ENCODE measurements at regions not wholly inside any gene's neighbourhood (a gene's known extent, or its start where the extent isn't known, plus 50 kb on each side); places are given as distances from the start of the nearest gene placed in this dataset.

- H3K9me3 ChIP-seq (ENCODE audit: insufficient read depth, low read length, severe bottlenecking) = peaks cover 12% of the 10 kb centered on the region
- no peak overlapping the region for H3K4me3 ChIP-seq (ENCODE audit: low read depth in 1 of 2, low read length in 2 of 2)
- H3K4me1 ChIP-seq (ENCODE audit: insufficient read depth, low read length) = no peaks in the 10 kb centered on the region
- no peak overlapping the region for H2AFZ ChIP-seq (ENCODE audit: low read depth, low read length)
- H3K79me2 ChIP-seq (ENCODE audit: insufficient read depth, low read length) = no peaks in the 10 kb centered on the region
- no peaks in the 10 kb centered on the region for H4K20me1 ChIP-seq (ENCODE audit: insufficient read depth, low read length)
- no peak for DNase-seq
- no peaks in the 10 kb centered on the region for H3K36me3 ChIP-seq (ENCODE audit: insufficient read depth, low read length)
- no peak overlapping the region for H3K27ac ChIP-seq (ENCODE audit: low read length)
- H3K4me2 ChIP-seq (ENCODE audit: insufficient read depth, low read length) = no peak overlapping the region
- TF ChIP-seq CTCF (IDR thresholded peaks at IDR 0.05; ENCODE audit: borderline replicate concordance, extremely low read depth, low read length, poor library complexity, severe bottlenecking) (no peak), EZH2 (IDR thresholded peaks at IDR 0.05; ENCODE audit: borderline replicate concordance, low read depth, low read length, severe bottlenecking) (no peak)
- H3K27me3 ChIP-seq (ENCODE audit: insufficient read depth, low read length, poor library complexity) = no peaks in the 10 kb centered on the region
- no peak overlapping the region for H3K9ac ChIP-seq (ENCODE audit: low read depth, low read length)
- ATAC-seq (ENCODE audit: insufficient read depth, low read depth) = no peak
Observed at GRCh38 chr10:6333973-6334372, 131.2 kb downstream of the PFKFB3 start.

- peaks cover 12% of the 10 kb centered on the region for H3K9me3 ChIP-seq (ENCODE audit: insufficient read depth, low read length, severe bottlenecking)
- H3K4me1 ChIP-seq (ENCODE audit: insufficient read depth, low read length) = no peaks in the 10 kb centered on the region
- H3K4me2 ChIP-seq (ENCODE audit: insufficient read depth, low read length) = no peak overlapping the region
- no peaks in the 10 kb centered on the region for H3K79me2 ChIP-seq (ENCODE audit: insufficient read depth, low read length)
- no peak for DNase-seq
- H4K20me1 ChIP-seq (ENCODE audit: insufficient read depth, low read length) = no peaks in the 10 kb centered on the region
- no peak for ATAC-seq (ENCODE audit: insufficient read depth, low read depth)
- H3K27ac ChIP-seq (ENCODE audit: low read length) = no peak overlapping the region
- no peaks in the 10 kb centered on the region for H3K27me3 ChIP-seq (ENCODE audit: insufficient read depth, low read length, poor library complexity)
- H3K9ac ChIP-seq (ENCODE audit: low read depth, low read length) = no peak overlapping the region
- H3K4me3 ChIP-seq (ENCODE audit: low read depth in 1 of 2, low read length in 2 of 2) = no peak overlapping the region
- H2AFZ ChIP-seq (ENCODE audit: low read depth, low read length) = no peak overlapping the region
- H3K36me3 ChIP-seq (ENCODE audit: insufficient read depth, low read length) = no peaks in the 10 kb centered on the region
- no peak for TF ChIP-seq EZH2 (IDR thresholded peaks at IDR 0.05; ENCODE audit: borderline replicate concordance, low read depth, low read length, severe bottlenecking)
- no peak for TF ChIP-seq CTCF (IDR thresholded peaks at IDR 0.05; ENCODE audit: borderline replicate concordance, extremely low read depth, low read length, poor library complexity, severe bottlenecking)
Observed at GRCh38 chr10:6336016-6336415, 133.3 kb downstream of the PFKFB3 start.

- no peaks in the 10 kb centered on the region for H3K79me2 ChIP-seq (ENCODE audit: insufficient read depth, low read length)
- no peak for ATAC-seq (ENCODE audit: insufficient read depth, low read depth)
- H3K4me2 ChIP-seq (ENCODE audit: insufficient read depth, low read length) = no peak overlapping the region
- no peaks in the 10 kb centered on the region for H3K36me3 ChIP-seq (ENCODE audit: insufficient read depth, low read length)
- no peak overlapping the region for H3K27ac ChIP-seq (ENCODE audit: low read length)
- H3K9ac ChIP-seq (ENCODE audit: low read depth, low read length) = no peak overlapping the region
- H4K20me1 ChIP-seq (ENCODE audit: insufficient read depth, low read length) = no peaks in the 10 kb centered on the region
- no peak for DNase-seq
- peaks cover 12% of the 10 kb centered on the region for H3K9me3 ChIP-seq (ENCODE audit: insufficient read depth, low read length, severe bottlenecking)
- no peaks in the 10 kb centered on the region for H3K4me1 ChIP-seq (ENCODE audit: insufficient read depth, low read length)
- TF ChIP-seq EZH2 (IDR thresholded peaks at IDR 0.05; ENCODE audit: borderline replicate concordance, low read depth, low read length, severe bottlenecking) = no peak
- TF ChIP-seq CTCF (IDR thresholded peaks at IDR 0.05; ENCODE audit: borderline replicate concordance, extremely low read depth, low read length, poor library complexity, severe bottlenecking) = no peak
- no peak overlapping the region for H3K4me3 ChIP-seq (ENCODE audit: low read depth in 1 of 2, low read length in 2 of 2)
- no peaks in the 10 kb centered on the region for H3K27me3 ChIP-seq (ENCODE audit: insufficient read depth, low read length, poor library complexity)
- H2AFZ ChIP-seq (ENCODE audit: low read depth, low read length) = no peak overlapping the region
Observed at GRCh38 chr10:6337382-6337781, 134.7 kb downstream of the PFKFB3 start.

- no peak for ATAC-seq (ENCODE audit: insufficient read depth, low read depth)
- Histone ChIP-seq H3K4me2 (ENCODE audit: insufficient read depth, low read length) (no peak overlapping the region), H3K9me3 (ENCODE audit: insufficient read depth, low read length, severe bottlenecking) (peaks cover 4% of the 10 kb centered on the region), H3K4me1 (ENCODE audit: insufficient read depth, low read length) (no peaks in the 10 kb centered on the region), H3K27me3 (ENCODE audit: insufficient read depth, low read length, poor library complexity) (no peaks in the 10 kb centered on the region), H2AFZ (ENCODE audit: low read depth, low read length) (no peak overlapping the region), H3K9ac (ENCODE audit: low read depth, low read length) (no peak overlapping the region), H3K27ac (ENCODE audit: low read length) (no peak overlapping the region), H3K79me2 (ENCODE audit: insufficient read depth, low read length) (no peaks in the 10 kb centered on the region), H3K4me3 (ENCODE audit: low read depth in 1 of 2, low read length in 2 of 2) (no peak overlapping the region), H3K36me3 (ENCODE audit: insufficient read depth, low read length) (no peaks in the 10 kb centered on the region), H4K20me1 (ENCODE audit: insufficient read depth, low read length) (no peaks in the 10 kb centered on the region)
- TF ChIP-seq EZH2 (IDR thresholded peaks at IDR 0.05; ENCODE audit: borderline replicate concordance, low read depth, low read length, severe bottlenecking) = no peak
- no peak for TF ChIP-seq CTCF (IDR thresholded peaks at IDR 0.05; ENCODE audit: borderline replicate concordance, extremely low read depth, low read length, poor library complexity, severe bottlenecking)
- DNase-seq = no peak
Observed at GRCh38 chr10:6338361-6338760, 135.6 kb downstream of the PFKFB3 start.
